Panc1 (cell line): ENCODE measurements at regions not wholly inside any gene's neighbourhood (a gene's known extent, or its start where the extent isn't known, plus 50 kb on each side); places are given as distances from the start of the nearest gene placed in this dataset.

Experiments used
- ATAC-seq: fragments of 200-7000 bp; cut with Tn5 transposase; 2 replicates; pipeline ENCODE4 v1.9.1; 2020; ENCODE audit warnings: mild to moderate bottlenecking, moderate library complexity
- BruUV-seq: library from RNA; stranded (reverse); fragments of 400-500 nt; replicated peaks from 2 replicates; lab custom pipeline; 2021; lab: Mats Ljungman, UMichigan
- CTCF ChIA-PET: fragments of 300-600 bp; sonication (Branson Sonifier 250); formaldehyde crosslinking; loops from one replicate; lab custom pipeline; 2022; ENCODE audit warnings: antibody characterized with exemption; lab: Charles Lee
- POLR2A ChIA-PET: fragments of 300-600 bp; sonication (Branson Sonifier 250); formaldehyde crosslinking; loops from one replicate; lab custom pipeline; 2022; ENCODE audit warnings: antibody characterized with exemption; lab: Charles Lee
- DNase-seq: peaks from one replicate; pipeline ENCODE4 v3.0.0-alpha.2; 2010; ENCODE audit warnings: low read depth, low spot score
- H3K27ac ChIP-seq: 2 replicates; pipeline ENCODE4 v1.5.1; 2011; ENCODE audit warnings: mild to moderate bottlenecking, low read length, inconsistent platforms
- H3K27me3 ChIP-seq: fragments of 200-500 bp; sonication (Bioruptor generic); 2 replicates; pipeline ENCODE4 v1.6.0; 2014; ENCODE audit warnings: low read length, inconsistent platforms; ENCODE audit not compliant: control insufficient read depth, insufficient read depth
- H3K36me3 ChIP-seq: fragments of 200-500 bp; sonication (Bioruptor generic); 2 replicates; pipeline ENCODE4 v1.5.1; 2014; ENCODE audit warnings: inconsistent platforms, mild to moderate bottlenecking, low read length, moderate library complexity; ENCODE audit not compliant: control insufficient read depth, insufficient read depth
- H3K4me1 ChIP-seq: 2 replicates; pipeline ENCODE4 v1.5.1; 2011; ENCODE audit warnings: inconsistent platforms, mild to moderate bottlenecking, low read length, moderate library complexity; ENCODE audit not compliant: control insufficient read depth, insufficient read depth
- H3K4me3 ChIP-seq, 2 experiments: 2 replicates each; pipeline ENCODE4 v1.5.1; 2011 to 2012; ENCODE audit warnings: low read depth in 2 of 2, low read length in 2 of 2, mild to moderate bottlenecking in 2 of 2, inconsistent platforms in 1 of 2, moderate library complexity in 1 of 2
- H3K9me3 ChIP-seq: fragments of 200-500 bp; sonication (Bioruptor generic); 2 replicates; pipeline ENCODE4 v1.5.1; 2014; ENCODE audit warnings: low read depth, mild to moderate bottlenecking, inconsistent platforms, low read length, moderate library complexity; ENCODE audit not compliant: control insufficient read depth, insufficient read depth
- POLR2AphosphoS5 ChIP-seq: IDR thresholded peaks from 2 replicates; pipeline ENCODE4 v1.6.1; 2012; ENCODE audit warnings: mild to moderate bottlenecking, low read depth, low read length, moderate library complexity
- SIN3A ChIP-seq: IDR thresholded peaks from 2 replicates; pipeline ENCODE4 v1.6.1; 2012; ENCODE audit warnings: low read depth, mild to moderate bottlenecking, low read length, moderate library complexity, borderline replicate concordance; ENCODE audit not compliant: insufficient read depth
- TCF7L2 ChIP-seq: IDR thresholded peaks from 2 replicates; pipeline ENCODE4 v1.6.1; 2011; ENCODE audit warnings: mild to moderate bottlenecking, low read depth, low read length, inconsistent platforms
- in situ Hi-C: cut with HindIII; loops from 2 replicates; pipeline ENCODE4 v1.10.0; 2016; ENCODE audit warnings: low sequenced_read_pairs, low pct_unique_long_range_greater_than_20kb
- intact Hi-C: fragments of 100-400 bp; cut with micrococcal nuclease; formaldehyde crosslinking; loops from one replicate; pipeline ENCODE4 v1.10.0; 2022; ENCODE audit not compliant: unreplicated experiment
- TF ChIP-seq, protein P1 (sequence below): fragments of 450-650 bp; IDR thresholded peaks from 2 replicates; pipeline ENCODE4 v1.5.1; 2017; ENCODE audit warnings: mild to moderate bottlenecking
- TF ChIP-seq, protein P2 (sequence below), 2 experiments: IDR thresholded peaks; 2 replicates each; pipeline ENCODE4 v1.6.1; 2011 to 2012; ENCODE audit warnings: low read depth in 2 of 2, control low read depth in 1 of 2, low read length in 1 of 2, mild to moderate bottlenecking in 1 of 2, moderate library complexity in 1 of 2; ENCODE audit not compliant: insufficient read depth in 1 of 2

DNA sequence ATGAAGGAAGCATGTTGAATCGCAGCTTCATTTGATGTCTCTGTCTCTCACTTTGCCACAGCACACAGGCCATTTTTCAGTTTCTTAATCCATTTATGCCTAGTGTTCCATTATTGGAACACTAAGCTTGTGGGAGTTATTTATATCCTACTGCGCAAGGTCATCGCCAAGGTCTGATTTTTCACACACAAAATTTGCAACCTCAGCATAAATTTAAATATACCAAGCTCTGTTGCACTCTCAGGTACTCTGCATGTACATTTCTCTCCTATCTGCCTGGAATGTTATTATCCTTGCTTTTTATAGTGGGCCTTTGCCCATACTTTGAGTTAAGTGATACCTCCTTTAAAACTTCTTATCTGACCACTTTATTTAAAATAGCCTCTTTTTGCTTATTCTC is 519.2 kb upstream of the TOM1L1 start:
- no peaks in the 10 kb centered on the region for H3K4me1 ChIP-seq
- no peak overlapping the region for H3K4me3 ChIP-seq
- in situ Hi-C loops (no loop called here), intact Hi-C loops (no loop called here)
- no peak for ATAC-seq
- no peak for DNase-seq
- TF ChIP-seq, protein P1, sequence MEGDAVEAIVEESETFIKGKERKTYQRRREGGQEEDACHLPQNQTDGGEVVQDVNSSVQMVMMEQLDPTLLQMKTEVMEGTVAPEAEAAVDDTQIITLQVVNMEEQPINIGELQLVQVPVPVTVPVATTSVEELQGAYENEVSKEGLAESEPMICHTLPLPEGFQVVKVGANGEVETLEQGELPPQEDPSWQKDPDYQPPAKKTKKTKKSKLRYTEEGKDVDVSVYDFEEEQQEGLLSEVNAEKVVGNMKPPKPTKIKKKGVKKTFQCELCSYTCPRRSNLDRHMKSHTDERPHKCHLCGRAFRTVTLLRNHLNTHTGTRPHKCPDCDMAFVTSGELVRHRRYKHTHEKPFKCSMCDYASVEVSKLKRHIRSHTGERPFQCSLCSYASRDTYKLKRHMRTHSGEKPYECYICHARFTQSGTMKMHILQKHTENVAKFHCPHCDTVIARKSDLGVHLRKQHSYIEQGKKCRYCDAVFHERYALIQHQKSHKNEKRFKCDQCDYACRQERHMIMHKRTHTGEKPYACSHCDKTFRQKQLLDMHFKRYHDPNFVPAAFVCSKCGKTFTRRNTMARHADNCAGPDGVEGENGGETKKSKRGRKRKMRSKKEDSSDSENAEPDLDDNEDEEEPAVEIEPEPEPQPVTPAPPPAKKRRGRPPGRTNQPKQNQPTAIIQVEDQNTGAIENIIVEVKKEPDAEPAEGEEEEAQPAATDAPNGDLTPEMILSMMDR, result no peak
- no peak for TF ChIP-seq TCF7L2
- TF ChIP-seq, protein P2, sequence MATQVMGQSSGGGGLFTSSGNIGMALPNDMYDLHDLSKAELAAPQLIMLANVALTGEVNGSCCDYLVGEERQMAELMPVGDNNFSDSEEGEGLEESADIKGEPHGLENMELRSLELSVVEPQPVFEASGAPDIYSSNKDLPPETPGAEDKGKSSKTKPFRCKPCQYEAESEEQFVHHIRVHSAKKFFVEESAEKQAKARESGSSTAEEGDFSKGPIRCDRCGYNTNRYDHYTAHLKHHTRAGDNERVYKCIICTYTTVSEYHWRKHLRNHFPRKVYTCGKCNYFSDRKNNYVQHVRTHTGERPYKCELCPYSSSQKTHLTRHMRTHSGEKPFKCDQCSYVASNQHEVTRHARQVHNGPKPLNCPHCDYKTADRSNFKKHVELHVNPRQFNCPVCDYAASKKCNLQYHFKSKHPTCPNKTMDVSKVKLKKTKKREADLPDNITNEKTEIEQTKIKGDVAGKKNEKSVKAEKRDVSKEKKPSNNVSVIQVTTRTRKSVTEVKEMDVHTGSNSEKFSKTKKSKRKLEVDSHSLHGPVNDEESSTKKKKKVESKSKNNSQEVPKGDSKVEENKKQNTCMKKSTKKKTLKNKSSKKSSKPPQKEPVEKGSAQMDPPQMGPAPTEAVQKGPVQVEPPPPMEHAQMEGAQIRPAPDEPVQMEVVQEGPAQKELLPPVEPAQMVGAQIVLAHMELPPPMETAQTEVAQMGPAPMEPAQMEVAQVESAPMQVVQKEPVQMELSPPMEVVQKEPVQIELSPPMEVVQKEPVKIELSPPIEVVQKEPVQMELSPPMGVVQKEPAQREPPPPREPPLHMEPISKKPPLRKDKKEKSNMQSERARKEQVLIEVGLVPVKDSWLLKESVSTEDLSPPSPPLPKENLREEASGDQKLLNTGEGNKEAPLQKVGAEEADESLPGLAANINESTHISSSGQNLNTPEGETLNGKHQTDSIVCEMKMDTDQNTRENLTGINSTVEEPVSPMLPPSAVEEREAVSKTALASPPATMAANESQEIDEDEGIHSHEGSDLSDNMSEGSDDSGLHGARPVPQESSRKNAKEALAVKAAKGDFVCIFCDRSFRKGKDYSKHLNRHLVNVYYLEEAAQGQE (IDR thresholded peaks at IDR 0.05; ENCODE audit: insufficient read depth in 1 of 2, low read depth in 2 of 2, low read length in 1 of 2), result no peak
- TF ChIP-seq SIN3A, result no peak
- TF ChIP-seq POLR2AphosphoS5, result no peak
- no TSS peak for BruUV-seq
- POLR2A ChIA-PET, result no interaction called here
- H3K9me3 ChIP-seq, result no peaks in the 10 kb centered on the region
- no peak overlapping the region for H3K27ac ChIP-seq
- H3K36me3 ChIP-seq, result no peaks in the 10 kb centered on the region
- no peaks in the 10 kb centered on the region for H3K27me3 ChIP-seq
- CTCF ChIA-PET, result no interaction called here

DNA sequence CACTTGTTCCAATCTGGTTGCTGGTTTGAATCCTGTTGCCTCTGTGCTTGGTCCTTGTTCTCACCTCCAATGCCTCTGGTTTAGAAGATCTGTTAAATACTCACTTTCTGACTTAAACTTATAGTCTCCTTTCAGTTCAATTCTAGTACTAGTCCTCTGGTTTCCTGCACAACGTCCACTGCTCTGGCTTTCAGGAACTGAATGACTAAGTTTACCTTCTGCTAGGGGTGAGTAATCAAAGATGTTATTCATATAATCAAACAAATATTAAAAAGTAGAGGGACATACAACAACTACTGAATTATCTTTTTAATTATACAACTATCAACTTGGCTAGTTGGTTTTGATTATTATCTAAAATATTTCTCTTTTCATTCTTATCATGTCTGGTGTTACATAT is 496.4 kb upstream of the TOM1L1 start:
- Histone ChIP-seq H3K4me3 (no peak overlapping the region), H3K9me3 (no peaks in the 10 kb centered on the region), H3K27me3 (no peaks in the 10 kb centered on the region), H3K4me1 (no peaks in the 10 kb centered on the region), H3K36me3 (no peaks in the 10 kb centered on the region), H3K27ac (no peak overlapping the region)
- TF ChIP-seq, protein P2 (IDR thresholded peaks at IDR 0.05; ENCODE audit: insufficient read depth in 1 of 2, low read depth in 2 of 2, low read length in 1 of 2), result no peak
- TF ChIP-seq SIN3A (no peak), TCF7L2 (no peak), POLR2AphosphoS5 (no peak)
- TF ChIP-seq, protein P1, result no peak
- DNase-seq, result no peak
- in situ Hi-C loops (no loop called here), intact Hi-C loops (no loop called here)
- BruUV-seq, result no TSS peak
- ChIA-PET CTCF (no interaction called here), POLR2A (no interaction called here)
- ATAC-seq, result no peak
